H1 (cell line): ENCODE measurements at regions not wholly inside any gene's neighbourhood (a gene's known extent, or its start where the extent isn't known, plus 50 kb on each side); places are given as distances from the start of the nearest gene placed in this dataset.

ENCODE experiments used
- CTCF ChIA-PET: fragments of 300-600 bp; sonication (Branson Sonifier 250); formaldehyde crosslinking; loops from one replicate; lab custom pipeline; 2021; ENCODE audit not compliant: partially characterized antibody; lab: Charles Lee
- POLR2A ChIA-PET: fragments of 300-600 bp; sonication (Branson Sonifier 250); formaldehyde crosslinking; loops from one replicate; lab custom pipeline; 2021; ENCODE audit warnings: inconsistent platforms; ENCODE audit not compliant: partially characterized antibody; lab: Charles Lee
- DNase-seq, 2 experiments: peaks; one replicate each; pipeline versions ENCODE4 v3.0.0 to v3.0.0-alpha.2; 2010 to 2022; ENCODE audit warnings: low spot score in 2 of 2, low read depth in 1 of 2, mixed read lengths in 1 of 2
- FAIRE-seq: peaks from 2 replicates; lab custom pipeline; 2011; peaks lifted over from hg19 to GRCh38; lab: Jason Lieb, UNC
- H2AFZ ChIP-seq: 2 replicates; pipeline ENCODE4 v1.8.1; 2012; ENCODE audit warnings: low read length, inconsistent platforms
- H2AK5ac ChIP-seq: 2 replicates; pipeline ENCODE4 v1.6.1; 2013; ENCODE audit warnings: low read depth, low read length
- H2BK120ac ChIP-seq: replicated peaks from 2 replicates; pipeline ENCODE3; 2013; ENCODE audit warnings: low read depth, low read length, inconsistent platforms
- H2BK12ac ChIP-seq: 2 replicates; pipeline ENCODE4 v1.6.1; 2013; ENCODE audit warnings: low read depth, low read length
- H2BK15ac ChIP-seq: 2 replicates; pipeline ENCODE4 v1.6.1; 2013; ENCODE audit warnings: low read length
- H2BK20ac ChIP-seq: 2 replicates; pipeline ENCODE4 v1.6.1; 2013; ENCODE audit warnings: low read length
- H2BK5ac ChIP-seq: 2 replicates; pipeline ENCODE4 v1.6.1; 2013; ENCODE audit warnings: low read depth, low read length
- H3K14ac ChIP-seq: 2 replicates; pipeline ENCODE4 v1.6.1; 2013; ENCODE audit warnings: inconsistent platforms; ENCODE audit not compliant: insufficient read length
- H3K18ac ChIP-seq: 2 replicates; pipeline ENCODE4 v1.6.1; 2013; ENCODE audit warnings: low read length; ENCODE audit errors: extremely low read depth
- H3K23ac ChIP-seq: 2 replicates; pipeline ENCODE4 v1.6.1; 2013; ENCODE audit warnings: inconsistent platforms; ENCODE audit not compliant: insufficient read length
- H3K23me2 ChIP-seq: 2 replicates; pipeline ENCODE4 v1.6.1; 2013; ENCODE audit warnings: low read depth, low read length
- H3K27ac ChIP-seq: 2 replicates; pipeline ENCODE4 v1.6.1; 2011; ENCODE audit warnings: low read depth, low read length, inconsistent platforms
- H3K27me3 ChIP-seq, 4 experiments: replicated peaks in 1 of 4; 1 replicate in 1 of 4; 2 replicates in 3 of 4; pipeline versions ENCODE4 v1.6.1 to v1.8.1; 2011 to 2013; ENCODE audit warnings: low read length in 3 of 4, mild to moderate bottlenecking in 3 of 4, inconsistent platforms in 2 of 4, mixed read lengths in 2 of 4, moderate library complexity in 1 of 4; ENCODE audit not compliant: control insufficient read depth in 3 of 4, insufficient read depth in 3 of 4; ENCODE audit errors: extremely low read depth in 1 of 4
- H3K36me3 ChIP-seq, 4 experiments: 2 replicates each; pipeline versions ENCODE4 v1.6.1 to v1.8.1; 2011 to 2013; ENCODE audit warnings: mild to moderate bottlenecking in 4 of 4, low read length in 3 of 4, moderate library complexity in 2 of 4, control low read depth in 1 of 4, inconsistent platforms in 1 of 4; ENCODE audit not compliant: insufficient read depth in 4 of 4, control insufficient read depth in 2 of 4
- H3K4ac ChIP-seq: replicated peaks from 2 replicates; pipeline ENCODE3; 2013; ENCODE audit warnings: low read length, low read depth, mixed read lengths, inconsistent platforms; ENCODE audit not compliant: insufficient read length
- H3K4me1 ChIP-seq, 4 experiments: replicated peaks in 1 of 4; 1 replicate in 1 of 4; 2 replicates in 3 of 4; pipeline versions ENCODE4 v1.6.1 to v1.8.1; 2011 to 2013; ENCODE audit warnings: low read length in 3 of 4, inconsistent platforms in 2 of 4, mixed read lengths in 1 of 4; ENCODE audit not compliant: insufficient read depth in 4 of 4, control insufficient read depth in 3 of 4
- H3K4me2 ChIP-seq, 2 experiments: 2 replicates each; pipeline versions ENCODE4 v1.6.1 to v1.8.1; 2011 to 2013; ENCODE audit warnings: low read depth in 2 of 2, low read length in 2 of 2, control low read depth in 1 of 2, inconsistent platforms in 1 of 2, mild to moderate bottlenecking in 1 of 2; ENCODE audit not compliant: insufficient read depth in 1 of 2
- H3K4me3 ChIP-seq, 4 experiments: fragments of 200-600, 300-600 bp in 1 of 4; sonication (generic), shearing (Covaris generic), sonication (Bioruptor Twin) in 1 of 4; 2 replicates each; pipeline versions ENCODE4 v1.5.1 to v1.8.1; 2011 to 2016; ENCODE audit warnings: low read length in 4 of 4, low read depth in 3 of 4, control low read depth in 2 of 4, inconsistent platforms in 2 of 4, mild to moderate bottlenecking in 2 of 4, mixed read lengths in 1 of 4, moderate library complexity in 1 of 4; ENCODE audit not compliant: insufficient read depth in 2 of 4; ENCODE audit errors: extremely low read depth in 1 of 4
- H3K56ac ChIP-seq: replicated peaks from 2 replicates; pipeline ENCODE3; 2013; ENCODE audit warnings: low read depth, mild to moderate bottlenecking, mixed read lengths, low read length, inconsistent platforms; ENCODE audit not compliant: insufficient read length
- H3K79me1 ChIP-seq: 2 replicates; pipeline ENCODE4 v1.6.1; 2013; ENCODE audit warnings: low read depth, low read length, control low read depth
- H3K79me2 ChIP-seq, 2 experiments: 2 replicates each; pipeline versions ENCODE4 v1.6.1 to v1.8.1; 2012 to 2013; ENCODE audit warnings: low read length in 2 of 2, mild to moderate bottlenecking in 2 of 2, inconsistent platforms in 1 of 2; ENCODE audit not compliant: insufficient read depth in 2 of 2, control insufficient read depth in 1 of 2
- H3K9ac ChIP-seq, 4 experiments: replicated peaks in 1 of 4; 1 replicate in 1 of 4; 2 replicates in 3 of 4; pipeline versions ENCODE4 v1.6.1 to v1.8.1; 2011 to 2013; ENCODE audit warnings: low read depth in 3 of 4, low read length in 3 of 4, control low read depth in 2 of 4, mild to moderate bottlenecking in 2 of 4, moderate library complexity in 2 of 4, inconsistent platforms in 1 of 4; ENCODE audit errors: extremely low read depth in 1 of 4
- H3K9me3 ChIP-seq, 2 experiments: 2 replicates each; pipeline versions ENCODE4 v1.6.1 to v1.8.1; 2012 to 2013; ENCODE audit warnings: mild to moderate bottlenecking in 2 of 2, moderate library complexity in 2 of 2, control low read depth in 1 of 2, inconsistent platforms in 1 of 2, low read depth in 1 of 2, low read length in 1 of 2, mixed read lengths in 1 of 2; ENCODE audit not compliant: insufficient read depth in 2 of 2
- H4K20me1 ChIP-seq, 2 experiments: replicated peaks in 1 of 2; 2 replicates each; pipeline versions ENCODE3 to v1.8.1; 2011 to 2013; ENCODE audit warnings: inconsistent platforms in 2 of 2, low read length in 2 of 2, mild to moderate bottlenecking in 1 of 2; ENCODE audit not compliant: insufficient read depth in 2 of 2, control insufficient read depth in 1 of 2
- H4K5ac ChIP-seq: 2 replicates; pipeline ENCODE4 v1.6.1; 2013; ENCODE audit warnings: low read length, low read depth, mixed read lengths, inconsistent platforms; ENCODE audit not compliant: insufficient read length
- H4K8ac ChIP-seq: 2 replicates; pipeline ENCODE4 v1.8.0; 2013; ENCODE audit warnings: mild to moderate bottlenecking, moderate library complexity, low read length, inconsistent platforms; ENCODE audit not compliant: insufficient read depth; ENCODE audit errors: extremely low read depth
- H4K91ac ChIP-seq: replicated peaks from 2 replicates; pipeline ENCODE3; 2013; ENCODE audit warnings: low read length, mixed read lengths, inconsistent platforms; ENCODE audit not compliant: insufficient read length
- BRCA1 ChIP-seq: IDR thresholded peaks from 2 replicates; pipeline ENCODE4 v1.6.1; 2012; ENCODE audit warnings: low read depth, low read length, improper control_type of control experiment
- CBX5 ChIP-seq: fragments of 300-800, 300-1000 bp; sonication (generic); IDR thresholded peaks from 2 replicates; pipeline ENCODE4 v1.7.1; 2016; ENCODE audit warnings: antibody characterized with exemption, low read length, low read depth
- RXRA ChIP-seq: IDR thresholded peaks from 2 replicates; pipeline ENCODE4 v1.6.1; 2011; ENCODE audit warnings: low read depth, mild to moderate bottlenecking, low read length, moderate library complexity; ENCODE audit not compliant: insufficient read depth
- SIX5 ChIP-seq: IDR thresholded peaks from 2 replicates; pipeline ENCODE4 v1.6.1; 2011; ENCODE audit warnings: mild to moderate bottlenecking, low read depth, low read length
- SP1 ChIP-seq: IDR thresholded peaks from 2 replicates; pipeline ENCODE4 v1.6.1; 2011; ENCODE audit warnings: low read depth, low read length
- SRF ChIP-seq: IDR thresholded peaks from 2 replicates; pipeline ENCODE4 v1.6.1; 2011; ENCODE audit warnings: mild to moderate bottlenecking, low read depth, low read length, moderate library complexity
- TAF1 ChIP-seq: IDR thresholded peaks from 2 replicates; pipeline ENCODE4 v1.6.1; 2011; ENCODE audit warnings: mild to moderate bottlenecking, low read depth, low read length
- WGBS, 2 experiments: shearing (Covaris generic) in 1 of 2; methylation state at CpG; one replicate each; pipeline versions ENCODE4 v1.1.6 to v1.1.7; 2013 to 2015; ENCODE audit warnings: low lambda C conversion rate in 2 of 2, mixed read lengths in 2 of 2, inconsistent platforms in 1 of 2, low coverage in 1 of 2, missing lambda C conversion rate in 1 of 2; ENCODE audit not compliant: insufficient replicate concordance in 2 of 2, insufficient coverage in 1 of 2, insufficient read length in 1 of 2; ENCODE audit errors: extremely low coverage in 1 of 2, missing lambda C conversion rate in 1 of 2; 5-methylcytosine and 5-hydroxymethylcytosine counted together

- H3K14ac ChIP-seq: no peak overlapping the region
Observed at GRCh38 chr13:91024157-91024792, 323.2 kb upstream of the MIR17HG start.

More at GRCh38 chr13:91024157-91024792, 323.2 kb upstream of the MIR17HG start:
- WGBS, 2 experiments: 92% methylated on average over 3 of the region's 3 CpGs; no CpG with 5 or more reads in 1 of the 2 experiments
- Histone ChIP-seq H3K36me3 (no peaks in the 10 kb centered on the region), H2AK5ac (no peak overlapping the region), H3K4me2 (no peak overlapping the region), H2BK120ac (no peak overlapping the region), H2BK12ac (no peak overlapping the region), H2BK20ac (no peak overlapping the region), H4K91ac (no peak overlapping the region), H2BK15ac (no peak overlapping the region), H3K27ac (no peak overlapping the region), H3K4me1 (no peaks in the 10 kb centered on the region), H4K8ac (no peak overlapping the region), H3K27me3 (no peaks in the 10 kb centered on the region), H3K79me1 (no peaks in the 10 kb centered on the region), H3K56ac (no peak overlapping the region), H3K9me3 (no peaks in the 10 kb centered on the region), H3K79me2 (no peaks in the 10 kb centered on the region), H3K4me3 (no peak overlapping the region), H3K23ac (no peak overlapping the region), H3K23me2 (no peaks in the 10 kb centered on the region), H3K9ac (no peak overlapping the region), H4K5ac (no peak overlapping the region), H2AFZ (no peak overlapping the region), H2BK5ac (no peak overlapping the region), H3K18ac (no peak overlapping the region), H4K20me1 (no peaks in the 10 kb centered on the region), H3K4ac (no peak overlapping the region)
- ChIA-PET CTCF (no interaction called here), POLR2A (no interaction called here)
- TF ChIP-seq CBX5: no peak
- no peak for TF ChIP-seq RXRA
- TF ChIP-seq SRF: no peak
- no peak for TF ChIP-seq SIX5
- no peak for TF ChIP-seq SP1
- TF ChIP-seq TAF1: no peak
- TF ChIP-seq BRCA1: no peak
- no peak for DNase-seq
- no peak for FAIRE-seq
